PC-3 (cell line): ENCODE measurements at regions not wholly inside any gene's neighbourhood (a gene's known extent, or its start where the extent isn't known, plus 50 kb on each side); places are given as distances from the start of the nearest gene placed in this dataset.

Source experiments
- EZH2 ChIP-seq: fragments of 300-600 bp; sonication (generic); IDR thresholded peaks from one replicate; pipeline ENCODE4 v1.6.1; 2017; ENCODE audit warnings: antibody characterized with exemption, mild to moderate bottlenecking, low read length; ENCODE audit not compliant: unreplicated experiment
- EZH2phosphoT487 ChIP-seq: fragments of 300-600 bp; sonication (generic); IDR thresholded peaks from 2 replicates; pipeline ENCODE4 v1.6.1; 2018; ENCODE audit warnings: mild to moderate bottlenecking, antibody characterized with exemption, low read length, borderline replicate concordance
- TF ChIP-seq, protein P1 (sequence below): fragments of 300-600 bp; sonication (generic); conservative IDR thresholded peaks from 2 replicates; pipeline ENCODE4 v1.5.1; 2017; ENCODE audit warnings: antibody characterized with exemption, low read depth, mild to moderate bottlenecking, low read length

GRCh38 chr2:239540174-239540573 is 139.4 kb upstream of the HDAC4 start:
- TF ChIP-seq, protein P1, sequence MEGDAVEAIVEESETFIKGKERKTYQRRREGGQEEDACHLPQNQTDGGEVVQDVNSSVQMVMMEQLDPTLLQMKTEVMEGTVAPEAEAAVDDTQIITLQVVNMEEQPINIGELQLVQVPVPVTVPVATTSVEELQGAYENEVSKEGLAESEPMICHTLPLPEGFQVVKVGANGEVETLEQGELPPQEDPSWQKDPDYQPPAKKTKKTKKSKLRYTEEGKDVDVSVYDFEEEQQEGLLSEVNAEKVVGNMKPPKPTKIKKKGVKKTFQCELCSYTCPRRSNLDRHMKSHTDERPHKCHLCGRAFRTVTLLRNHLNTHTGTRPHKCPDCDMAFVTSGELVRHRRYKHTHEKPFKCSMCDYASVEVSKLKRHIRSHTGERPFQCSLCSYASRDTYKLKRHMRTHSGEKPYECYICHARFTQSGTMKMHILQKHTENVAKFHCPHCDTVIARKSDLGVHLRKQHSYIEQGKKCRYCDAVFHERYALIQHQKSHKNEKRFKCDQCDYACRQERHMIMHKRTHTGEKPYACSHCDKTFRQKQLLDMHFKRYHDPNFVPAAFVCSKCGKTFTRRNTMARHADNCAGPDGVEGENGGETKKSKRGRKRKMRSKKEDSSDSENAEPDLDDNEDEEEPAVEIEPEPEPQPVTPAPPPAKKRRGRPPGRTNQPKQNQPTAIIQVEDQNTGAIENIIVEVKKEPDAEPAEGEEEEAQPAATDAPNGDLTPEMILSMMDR: no peak
- no peak for TF ChIP-seq EZH2
- no peak for TF ChIP-seq EZH2phosphoT487
